ENCODE measurements at regions not wholly inside any gene's neighbourhood (a gene's known extent, or its start where the extent isn't known, plus 50 kb on each side); places are given as distances from the start of the nearest gene placed in this dataset.

DNA sequence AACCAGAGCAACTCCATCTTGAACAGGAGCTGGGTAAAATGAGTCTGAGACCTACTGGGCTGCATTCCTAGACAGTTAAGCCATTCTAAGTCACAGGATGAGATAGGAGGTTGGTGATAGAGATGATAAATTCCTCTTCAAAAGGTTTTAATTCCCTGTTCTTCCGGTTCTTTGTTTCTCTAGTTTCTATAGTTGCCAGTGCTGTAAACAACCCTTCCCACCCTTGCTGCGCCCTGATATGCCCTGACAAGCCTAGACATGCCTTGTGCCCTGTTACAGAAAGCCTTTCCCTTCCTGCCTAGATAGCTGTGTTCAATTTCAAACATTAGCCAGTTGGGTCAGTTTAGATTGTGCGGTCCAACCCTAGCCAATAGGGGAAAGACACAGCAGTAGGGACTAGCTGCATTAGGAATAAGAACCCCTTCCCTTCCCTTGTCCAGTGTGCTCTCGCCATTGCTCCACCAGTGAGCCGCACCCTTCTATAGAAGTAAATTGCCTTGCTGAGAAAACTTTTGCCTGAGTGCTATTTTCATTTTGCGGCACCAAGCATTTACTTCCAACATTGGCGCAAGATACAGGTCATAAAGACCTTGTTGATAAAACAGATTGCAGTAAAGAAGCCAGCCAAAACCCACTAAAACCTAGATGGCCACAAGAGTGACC, 52.5 kb upstream of the CCN2 start (continued):
- no peak for TF ChIP-seq TSHZ2 (CRISPR knock-in tag; IDR thresholded peaks at IDR 0.05)
- TF ChIP-seq ZFP3 (CRISPR knock-in tag; IDR thresholded peaks at IDR 0.05), result no peak
- TF ChIP-seq ZNF70 (CRISPR knock-in tag; IDR thresholded peaks at IDR 0.05), result no peak
- TF ChIP-seq ARNTL (CRISPR knock-in tag; IDR thresholded peaks at IDR 0.05; ENCODE audit: borderline replicate concordance, low read depth), result no peak
- TF ChIP-seq ZNF8 (CRISPR knock-in tag; IDR thresholded peaks at IDR 0.05), result no peak
- TF ChIP-seq SNAI2 (CRISPR knock-in tag; IDR thresholded peaks at IDR 0.05), result no peak
- no peak for TF ChIP-seq PPARA (CRISPR knock-in tag; IDR thresholded peaks at IDR 0.05; ENCODE audit: borderline replicate concordance)

Data from SK-N-SH treated with all-trans-retinoic acid at 6 μM for 48 hours (cell line).